Fibroblast of pulmonary artery (primary cell): ENCODE measurements at regions not wholly inside any gene's neighbourhood (a gene's known extent, or its start where the extent isn't known, plus 50 kb on each side); places are given as distances from the start of the nearest gene placed in this dataset.

Source experiments
- DNase-seq: peaks from one replicate; pipeline ENCODE4 v3.0.0-alpha.2; 2010; ENCODE audit warnings: low read depth
- H3K4me3 ChIP-seq: replicated peaks from 2 replicates; pipeline ENCODE4 v1.5.1; 2011; ENCODE audit warnings: low read depth, mild to moderate bottlenecking, control low read depth, low read length, moderate library complexity
- CTCF ChIP-seq: IDR thresholded peaks from 2 replicates; pipeline ENCODE4 v1.5.1; 2011; ENCODE audit warnings: mild to moderate bottlenecking, control low read depth, low read length, inconsistent platforms; ENCODE audit errors: missing control alignments

GRCh38 chr9:13963005-13963653 is 350.8 kb downstream of the NFIB start:
- no peak for DNase-seq
- no peak for TF ChIP-seq CTCF
- no peak overlapping the region for H3K4me3 ChIP-seq

GRCh38 chr9:13962006-13962405 is 351.9 kb downstream of the NFIB start:
- H3K4me3 ChIP-seq: no peak overlapping the region
- TF ChIP-seq CTCF: no peak
- peak; percentile 53 for DNase-seq

GRCh38 chr9:13960011-13960765 is 353.8 kb downstream of the NFIB start:
- H3K4me3 ChIP-seq: no peak overlapping the region
- peak; percentile 44 for DNase-seq
- no peak for TF ChIP-seq CTCF

DNA sequence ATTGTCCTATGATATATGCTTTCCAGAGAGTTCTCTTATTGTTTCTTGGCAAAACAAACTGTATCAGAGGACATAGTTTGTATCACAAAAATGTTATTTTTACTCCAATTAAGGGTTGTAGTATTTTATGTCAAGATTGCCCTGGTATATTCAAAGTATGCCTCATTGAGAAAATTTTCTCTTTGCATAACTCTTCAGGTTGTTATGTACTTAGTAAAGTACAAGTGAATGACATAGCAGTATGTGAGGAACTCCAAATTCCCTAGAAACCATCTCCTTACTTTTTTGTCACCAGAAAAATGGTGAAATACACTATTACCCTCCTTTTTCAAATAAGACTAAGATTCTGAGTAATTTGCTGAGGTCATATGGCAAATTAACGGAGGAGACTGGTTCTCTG is 355.3 kb downstream of the NFIB start:
- DNase-seq: no peak
- H3K4me3 ChIP-seq: no peak overlapping the region
- no peak for TF ChIP-seq CTCF

DNA sequence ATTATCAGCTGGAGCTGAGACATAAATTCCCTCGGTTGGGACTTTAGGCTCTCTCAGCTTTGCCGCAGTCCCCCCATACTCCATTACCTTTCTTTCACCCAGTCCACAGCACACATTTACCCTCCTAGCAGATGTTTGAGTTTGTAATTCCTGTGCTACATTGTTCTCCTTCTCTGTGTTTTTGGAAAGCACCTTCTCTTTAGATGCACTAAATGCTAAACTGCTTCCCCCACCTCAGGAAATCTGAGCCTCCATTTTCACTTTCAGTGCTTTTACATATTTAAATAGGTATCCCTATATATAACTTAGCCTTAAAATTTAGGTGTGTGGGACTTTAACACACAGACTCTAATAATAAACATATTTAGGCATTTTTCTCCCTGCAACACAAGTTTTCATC is 356.9 kb downstream of the NFIB start:
- DNase-seq: no peak
- H3K4me3 ChIP-seq: no peak overlapping the region

GRCh38 chr9:13956107-13956506 is 357.8 kb downstream of the NFIB start:
- TF ChIP-seq CTCF: no peak
- no peak overlapping the region for H3K4me3 ChIP-seq
- no peak for DNase-seq

More for the DNA sequence above, 356.9 kb downstream of the NFIB start:
- TF ChIP-seq CTCF: no peak

DNA sequence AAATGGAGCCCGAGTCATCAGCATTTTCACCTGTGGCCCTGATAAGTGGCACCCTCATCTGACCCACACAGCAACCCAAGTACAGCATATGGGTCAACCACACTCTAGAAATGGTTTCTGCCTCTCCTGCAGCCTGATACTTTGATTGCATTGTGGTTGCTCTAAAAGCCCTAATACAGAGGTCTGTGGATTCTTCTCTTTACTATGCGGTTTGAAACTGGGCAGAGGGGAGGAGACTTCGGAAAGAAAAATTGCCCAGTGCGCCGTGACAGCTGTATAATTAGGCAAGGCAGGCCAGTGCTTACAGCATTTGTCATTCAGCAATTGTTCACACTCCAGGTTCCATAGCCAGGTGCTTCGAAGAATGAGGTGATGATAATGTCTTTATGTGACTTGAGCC is 361.0 kb downstream of the NFIB start:
- no peak for TF ChIP-seq CTCF
- no peak overlapping the region for H3K4me3 ChIP-seq
- DNase-seq: no peak
